NT2/D1 (cell line): ENCODE measurements at regions not wholly inside any gene's neighbourhood (a gene's known extent, or its start where the extent isn't known, plus 50 kb on each side); places are given as distances from the start of the nearest gene placed in this dataset.

Experiments
- DNase-seq: peaks from one replicate; pipeline ENCODE4 v3.0.0-alpha.2; 2011; ENCODE audit warnings: low read depth, low spot score
- H3K27me3 ChIP-seq: 2 replicates; pipeline ENCODE4 v1.6.0; 2011; ENCODE audit warnings: mild to moderate bottlenecking; ENCODE audit not compliant: insufficient read length, insufficient read depth
- H3K36me3 ChIP-seq: 2 replicates; pipeline ENCODE4 v1.6.1; 2011; ENCODE audit warnings: mild to moderate bottlenecking, low read length, mixed read lengths; ENCODE audit not compliant: insufficient read depth, insufficient read length
- H3K4me1 ChIP-seq: 2 replicates; pipeline ENCODE4 v1.5.1; 2011; ENCODE audit not compliant: insufficient read depth, insufficient read length
- H3K4me3 ChIP-seq: 2 replicates; pipeline ENCODE4 v1.5.1; 2011; ENCODE audit warnings: low read depth; ENCODE audit not compliant: insufficient read length
- H3K9ac ChIP-seq: 2 replicates; pipeline ENCODE4 v1.6.0; 2011; ENCODE audit warnings: low read depth; ENCODE audit not compliant: insufficient read length
- H3K9me3 ChIP-seq: 2 replicates; pipeline ENCODE4 v1.5.1; 2011; ENCODE audit warnings: mild to moderate bottlenecking, low read length; ENCODE audit not compliant: insufficient read depth
- SUZ12 ChIP-seq: IDR thresholded peaks from 2 replicates; pipeline ENCODE4 v1.6.1; 2011; ENCODE audit not compliant: insufficient read length, insufficient read depth; ENCODE audit errors: extremely low read depth
- YY1 ChIP-seq: IDR thresholded peaks from 2 replicates; pipeline ENCODE4 v1.6.1; 2011; ENCODE audit not compliant: insufficient read length, insufficient read depth
- ZNF274 ChIP-seq: IDR thresholded peaks from 2 replicates; pipeline ENCODE4 v1.6.1; 2011; ENCODE audit warnings: mild to moderate bottlenecking, low read depth, low read length

- DNase-seq: no peak
- no peak overlapping the region for H3K9ac ChIP-seq
- TF ChIP-seq YY1 (no peak), SUZ12 (no peak), ZNF274 (no peak)
- peaks cover 4% of the 10 kb centered on the region; the same call in 1 of the 2 replicates for H3K9me3 ChIP-seq
- no peaks in the 10 kb centered on the region for H3K4me1 ChIP-seq
- no peaks in the 10 kb centered on the region for H3K36me3 ChIP-seq
- H3K4me3 ChIP-seq: no peak overlapping the region
- H3K27me3 ChIP-seq: no peaks in the 10 kb centered on the region
Measured at GRCh38 chr4:58191109-58191508, 1080.9 kb upstream of the IGFBP7 start.

GRCh38 chr4:58188316-58188715 is 1078.1 kb upstream of the IGFBP7 start:
- DNase-seq: no peak
- H3K4me1 ChIP-seq: no peaks in the 10 kb centered on the region
- H3K36me3 ChIP-seq: no peaks in the 10 kb centered on the region
- H3K27me3 ChIP-seq: no peaks in the 10 kb centered on the region
- H3K4me3 ChIP-seq: no peak overlapping the region
- H3K9me3 ChIP-seq: no peaks in the 10 kb centered on the region
- no peak overlapping the region for H3K9ac ChIP-seq
- TF ChIP-seq ZNF274: no peak
- TF ChIP-seq SUZ12: no peak
- TF ChIP-seq YY1: no peak

- no peaks in the 10 kb centered on the region; the same call in 1 of the 2 replicates for H3K9me3 ChIP-seq
- no peak overlapping the region for H3K4me3 ChIP-seq
- TF ChIP-seq YY1 (no peak), ZNF274 (no peak), SUZ12 (no peak)
- no peaks in the 10 kb centered on the region for H3K4me1 ChIP-seq
- no peaks in the 10 kb centered on the region for H3K36me3 ChIP-seq
- no peak for DNase-seq
- no peak overlapping the region for H3K9ac ChIP-seq
- H3K27me3 ChIP-seq: no peaks in the 10 kb centered on the region
Measured at GRCh38 chr4:58175024-58175423, 1064.8 kb upstream of the IGFBP7 start.

- Histone ChIP-seq H3K4me1 (no peaks in the 10 kb centered on the region), H3K9ac (no peak overlapping the region), H3K9me3 (no peaks in the 10 kb centered on the region), H3K27me3 (no peaks in the 10 kb centered on the region), H3K36me3 (no peaks in the 10 kb centered on the region), H3K4me3 (no peak overlapping the region)
- no peak for DNase-seq
- TF ChIP-seq SUZ12: no peak
- no peak for TF ChIP-seq ZNF274
- no peak for TF ChIP-seq YY1
Measured at GRCh38 chr4:58166490-58166889, 1056.3 kb upstream of the IGFBP7 start.

- TF ChIP-seq ZNF274: no peak
- no peak for TF ChIP-seq SUZ12
- no peak for TF ChIP-seq YY1
- H3K9me3 ChIP-seq: no peaks in the 10 kb centered on the region
- no peak overlapping the region for H3K9ac ChIP-seq
- DNase-seq: no peak
- H3K27me3 ChIP-seq: no peaks in the 10 kb centered on the region
- no peaks in the 10 kb centered on the region for H3K36me3 ChIP-seq
- no peaks in the 10 kb centered on the region for H3K4me1 ChIP-seq
- no peak overlapping the region for H3K4me3 ChIP-seq
Measured at GRCh38 chr4:58163156-58163555, 1053.0 kb upstream of the IGFBP7 start.

GRCh38 chr4:58149404-58150085 is 1039.4 kb upstream of the IGFBP7 start:
- no peak overlapping the region for H3K9ac ChIP-seq
- no peak overlapping the region for H3K4me3 ChIP-seq
- no peaks in the 10 kb centered on the region for H3K9me3 ChIP-seq
- no peaks in the 10 kb centered on the region for H3K27me3 ChIP-seq
- TF ChIP-seq SUZ12: no peak
- TF ChIP-seq ZNF274: no peak
- no peak for TF ChIP-seq YY1
- no peaks in the 10 kb centered on the region for H3K4me1 ChIP-seq
- no peaks in the 10 kb centered on the region for H3K36me3 ChIP-seq
- DNase-seq: no peak

GRCh38 chr4:58144721-58145120 is 1034.5 kb upstream of the IGFBP7 start:
- Histone ChIP-seq H3K36me3 (no peaks in the 10 kb centered on the region), H3K4me3 (no peak overlapping the region), H3K9me3 (no peaks in the 10 kb centered on the region), H3K4me1 (no peaks in the 10 kb centered on the region), H3K27me3 (no peaks in the 10 kb centered on the region), H3K9ac (no peak overlapping the region)
- no peak for DNase-seq
- TF ChIP-seq YY1 (no peak), SUZ12 (no peak), ZNF274 (no peak)
